HG03442 (cell line): ENCODE measurements at regions not wholly inside any gene's neighbourhood (a gene's known extent, or its start where the extent isn't known, plus 50 kb on each side); places are given as distances from the start of the nearest gene placed in this dataset.
A peak's percentile ranks its signal among the peaks of the same experiment; 100 is the strongest.

ENCODE experiments used
- ATAC-seq: cut with Tn5 transposase; IDR thresholded peaks from one replicate; pipeline ENCODE4 v1.9.1; 2021; ENCODE audit warnings: mild to moderate bottlenecking, moderate library complexity; ENCODE audit not compliant: unreplicated experiment

GRCh38 chr2:29974086-29974485 is 52.7 kb upstream of the ALK start:
- ATAC-seq = no peak

GRCh38 chr2:29977284-29977683 is 55.9 kb upstream of the ALK start:
- no peak for ATAC-seq

DNA sequence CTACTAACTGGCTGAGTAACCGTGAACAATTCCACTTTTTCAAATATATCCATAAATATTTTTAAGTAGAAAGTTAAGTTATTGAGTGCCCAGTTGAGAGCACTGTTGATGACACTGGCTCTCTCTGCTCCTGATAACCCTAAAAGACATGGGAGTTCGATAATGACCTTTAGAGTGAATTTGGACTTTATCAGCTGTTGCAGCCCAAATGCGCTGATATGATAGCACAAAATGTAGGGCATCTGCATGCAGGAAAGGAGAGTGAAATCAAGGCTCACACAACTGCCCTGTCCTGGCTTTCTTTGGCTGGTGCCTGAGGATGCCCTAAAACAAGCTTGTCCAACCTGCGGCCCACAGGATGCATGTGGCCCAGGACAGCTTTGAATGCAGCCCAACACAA is 60.0 kb upstream of the ALK start:
- no peak for ATAC-seq

DNA sequence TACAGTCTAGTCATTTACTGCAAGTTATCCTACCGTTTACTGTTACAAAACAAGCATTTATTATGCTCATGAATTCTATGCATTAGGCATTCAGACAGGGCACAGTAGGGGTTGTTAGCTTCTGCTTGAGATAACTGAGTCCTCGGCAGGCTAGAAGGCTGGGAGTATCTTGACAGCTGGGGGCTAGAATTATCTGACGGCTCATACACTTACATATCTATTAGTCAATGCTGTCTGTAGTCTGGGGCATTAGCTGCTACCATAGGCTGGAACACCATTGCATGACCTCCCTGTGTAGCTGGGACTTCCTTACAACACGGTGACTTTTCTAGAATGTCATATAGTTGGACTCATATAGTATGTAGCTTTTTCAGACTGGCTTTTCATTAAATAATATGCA is 61.9 kb upstream of the ALK start:
- ATAC-seq = no peak

- ATAC-seq = no peak
These were observed 65.8 kb upstream of the ALK start for GRCh38 chr2:29987146-29987545.

GRCh38 chr2:29990129-29990528 is 68.7 kb upstream of the ALK start:
- no peak for ATAC-seq

DNA sequence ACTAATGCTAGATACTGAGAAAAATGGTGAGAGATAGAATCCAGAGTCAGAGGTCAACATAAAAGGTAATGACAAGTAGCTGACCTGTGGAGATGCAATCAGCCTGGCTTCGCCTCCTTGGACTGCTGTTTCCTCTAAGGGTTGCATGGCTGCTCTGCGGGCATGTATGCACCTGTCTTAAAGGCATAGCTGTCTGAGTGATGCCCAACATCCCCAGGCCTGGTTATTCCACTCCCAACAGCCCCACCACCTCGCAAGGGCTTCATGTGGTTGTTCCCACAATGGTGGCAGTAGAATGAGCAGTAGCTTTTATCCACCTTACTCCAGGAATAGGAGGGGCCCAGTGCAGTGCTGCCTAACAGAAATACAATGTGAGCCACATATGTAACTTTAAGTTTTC is 69.7 kb upstream of the ALK start:
- no peak for ATAC-seq

DNA sequence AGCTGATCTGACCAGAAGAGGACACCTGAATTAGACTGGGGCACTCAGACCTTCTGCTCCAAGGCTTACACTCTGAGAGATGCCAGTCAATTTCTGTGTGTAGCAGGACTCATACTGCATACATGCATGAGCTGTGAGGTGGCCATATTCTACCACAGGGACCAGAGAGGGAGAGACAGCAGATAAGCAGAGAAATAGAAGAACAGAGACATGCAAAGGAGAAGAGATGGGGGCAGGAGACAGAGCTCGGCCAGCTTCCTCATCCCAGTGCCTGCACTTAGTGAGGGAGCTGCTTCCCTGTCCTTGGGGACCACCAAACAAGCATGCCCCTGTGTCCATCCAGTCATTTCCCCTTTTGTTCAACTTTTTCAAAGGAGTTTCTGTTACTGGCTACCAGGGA is 73.9 kb upstream of the ALK start:
- no peak for ATAC-seq

DNA sequence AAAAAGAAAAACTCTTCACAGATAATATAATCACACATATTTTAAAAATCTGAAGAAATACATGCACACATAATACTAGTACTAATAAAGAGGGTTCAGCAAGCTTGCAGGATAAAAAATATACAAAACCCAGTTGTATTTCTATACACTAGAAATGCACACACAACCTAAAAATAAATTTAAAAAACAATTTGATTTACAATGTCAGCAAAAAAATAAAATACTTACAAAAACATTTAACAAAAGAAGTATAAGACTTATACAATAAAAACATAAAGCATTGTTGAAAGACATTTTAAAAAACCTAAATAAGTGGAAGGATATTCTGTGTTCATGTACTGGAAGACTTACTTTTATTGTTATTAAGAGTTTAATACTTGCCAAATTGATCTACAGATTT is 81.7 kb upstream of the ALK start:
- ATAC-seq = no peak

DNA sequence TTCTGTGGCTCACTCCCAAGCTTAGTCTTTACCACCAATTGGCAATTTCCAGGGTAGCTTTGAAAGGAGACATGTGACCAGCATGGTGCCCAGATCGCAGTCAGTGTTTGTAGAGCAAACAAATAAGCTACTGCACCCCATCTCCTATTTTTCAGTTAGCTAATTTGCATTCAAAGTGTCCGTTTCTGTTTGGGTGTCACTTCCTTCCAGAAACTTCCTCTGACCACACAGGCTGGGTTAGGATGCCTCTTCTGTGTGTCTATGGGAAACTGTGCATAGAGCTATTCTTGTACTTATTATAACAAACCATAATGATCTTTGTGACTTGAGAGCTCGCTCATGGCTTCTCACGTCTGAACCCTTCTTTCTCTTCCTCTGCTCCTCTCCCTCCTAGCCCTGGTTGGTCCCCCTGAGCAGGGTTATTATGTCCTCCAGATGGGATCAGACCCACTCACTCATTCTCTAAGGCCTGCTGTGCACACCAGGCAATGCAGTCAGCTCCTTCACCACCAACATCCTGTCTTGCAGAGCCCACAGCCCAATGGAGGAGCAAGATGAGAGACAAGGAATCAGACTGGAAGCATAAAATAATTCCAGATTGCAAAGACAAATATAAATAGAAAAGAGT is 101.2 kb upstream of the ALK start:
- ATAC-seq = peak; percentile 73

GRCh38 chr2:30024281-30024680 is 102.9 kb upstream of the ALK start:
- ATAC-seq = no peak

GRCh38 chr2:30026091-30027055 is 105.0 kb upstream of the ALK start:
- no peak for ATAC-seq

DNA sequence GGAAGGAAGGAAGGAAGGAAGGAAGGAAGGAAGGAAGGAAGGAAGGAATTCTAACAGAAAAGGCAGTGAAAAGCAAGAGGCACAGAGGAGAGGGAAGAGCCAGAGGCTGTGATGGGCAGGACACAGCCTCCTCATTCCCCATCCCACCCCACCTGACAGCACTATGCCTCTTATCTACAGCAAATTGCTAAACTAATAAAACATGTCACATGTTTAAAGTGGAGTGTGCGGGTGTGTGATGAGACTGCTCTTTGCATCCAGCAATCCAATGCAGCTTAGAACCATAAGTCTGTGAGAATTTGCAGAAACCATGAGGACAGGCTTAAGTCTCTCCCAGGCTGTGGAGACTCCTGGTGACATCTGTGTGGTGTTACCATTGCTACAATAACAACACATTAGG is 108.4 kb upstream of the ALK start:
- ATAC-seq = no peak

- no peak for ATAC-seq
These were observed 109.0 kb upstream of the ALK start for GRCh38 chr2:30030361-30030760.

GRCh38 chr2:30031184-30031583 is 109.8 kb upstream of the ALK start:
- no peak for ATAC-seq

GRCh38 chr2:30034052-30034775 is 112.6 kb upstream of the YPEL5 start:
- ATAC-seq = no peak

DNA sequence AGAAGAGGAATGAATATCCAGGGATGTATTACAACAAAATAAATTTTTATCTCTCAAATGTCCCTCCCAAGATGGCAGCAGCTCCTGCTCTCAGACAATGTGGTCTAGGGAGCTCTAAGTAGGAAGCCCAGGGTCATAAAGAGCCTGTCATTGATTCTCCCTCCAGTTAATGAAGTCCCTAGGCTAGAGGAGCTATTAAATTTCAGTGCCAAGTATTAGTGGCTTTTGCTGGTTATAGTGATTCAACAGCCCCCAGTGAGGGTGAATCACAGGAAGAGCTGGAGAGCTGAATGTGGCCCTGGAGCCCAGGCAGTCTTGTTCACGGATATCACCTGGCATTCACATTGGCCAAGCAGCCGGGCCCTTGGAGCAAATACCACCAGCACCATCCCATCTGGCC is 109.8 kb upstream of the YPEL5 start:
- ATAC-seq = no peak

- ATAC-seq = no peak
These were observed 108.4 kb upstream of the YPEL5 start for GRCh38 chr2:30038419-30038818.

DNA sequence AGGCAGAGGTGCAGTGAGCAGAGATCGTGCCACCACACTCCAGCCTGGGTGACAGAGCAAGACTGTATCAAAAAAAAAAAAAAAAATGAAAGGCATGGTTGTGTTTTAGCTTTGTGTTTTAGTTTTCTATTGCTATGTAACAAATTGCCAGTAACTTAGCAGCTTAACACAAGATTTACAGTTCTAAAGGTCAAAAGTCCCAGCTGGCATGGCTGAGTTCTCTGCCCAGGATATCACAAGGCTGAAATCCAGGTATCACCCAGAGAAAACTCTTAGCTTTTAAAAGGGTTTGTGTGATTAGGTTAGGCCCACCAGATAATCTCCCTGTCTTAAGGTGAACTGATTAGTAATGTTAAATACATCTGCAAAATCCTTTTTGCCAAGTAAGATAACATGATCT is 107.7 kb upstream of the YPEL5 start:
- no peak for ATAC-seq

DNA sequence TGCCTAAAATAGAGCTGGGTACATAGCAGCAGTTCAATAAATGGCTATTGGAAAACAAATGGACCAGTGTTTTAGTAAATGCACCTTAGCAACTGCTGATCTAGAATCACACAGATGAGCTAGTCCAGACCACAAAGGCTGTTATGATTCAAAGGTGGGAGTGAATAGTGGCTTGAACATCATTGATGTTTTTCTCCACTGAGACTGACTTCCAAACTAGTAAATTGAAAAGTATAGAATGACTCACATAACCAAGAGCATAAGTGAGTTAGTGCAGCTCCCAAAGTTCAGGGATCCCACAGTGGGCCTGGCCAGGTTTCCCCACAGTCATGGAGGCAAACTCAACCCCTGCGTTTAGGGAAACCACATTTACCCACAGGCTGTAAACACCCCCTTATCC is 106.7 kb upstream of the YPEL5 start:
- no peak for ATAC-seq

DNA sequence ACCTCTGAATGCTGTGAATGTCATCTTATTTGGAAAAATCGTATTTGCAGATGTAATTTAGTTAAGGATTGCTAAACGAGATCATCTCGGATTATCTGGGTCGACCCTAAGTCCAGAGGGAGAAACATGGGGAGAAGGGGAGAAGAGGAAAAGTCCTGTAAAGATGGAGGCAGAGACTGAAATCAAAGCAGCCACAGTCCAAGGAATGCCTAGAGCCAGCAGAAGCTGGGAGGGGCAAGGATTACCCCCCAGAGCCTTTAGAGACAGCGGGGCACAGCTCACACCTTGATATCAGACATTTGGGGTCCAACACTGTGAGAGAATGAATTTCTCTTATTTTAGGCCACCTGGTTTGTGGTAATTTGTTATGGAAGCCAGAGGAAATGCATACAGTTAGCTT is 104.9 kb upstream of the YPEL5 start:
- ATAC-seq = no peak

- no peak for ATAC-seq
These were observed 100.4 kb upstream of the YPEL5 start for GRCh38 chr2:30046396-30046795.
